GM19099 (cell line): ENCODE measurements at regions not wholly inside any gene's neighbourhood (a gene's known extent, or its start where the extent isn't known, plus 50 kb on each side); places are given as distances from the start of the nearest gene placed in this dataset.

Experiments used
- POLR2A ChIP-seq: IDR thresholded peaks from 3 replicates; pipeline ENCODE4 v1.6.1; 2011; ENCODE audit warnings: low read depth; ENCODE audit not compliant: insufficient read length; ENCODE audit errors: extremely low read depth

GRCh38 chr22:22785316-22786065 lies 102.1 kb upstream of the IGLL5 start:
- TF ChIP-seq POLR2A = no peak

GRCh38 chr22:22786301-22787115 lies 101.1 kb upstream of the IGLL5 start:
- no peak for TF ChIP-seq POLR2A

- TF ChIP-seq POLR2A = no peak
These were observed 100.5 kb upstream of the IGLL5 start for GRCh38 chr22:22787151-22787550.

- no peak for TF ChIP-seq POLR2A
These were observed 99.7 kb upstream of the IGLL5 start for GRCh38 chr22:22787786-22788459.

GRCh38 chr22:22788460-22789037 lies 99.1 kb upstream of the IGLL5 start:
- TF ChIP-seq POLR2A = no peak

GRCh38 chr22:22789233-22789921 lies 98.2 kb upstream of the IGLL5 start:
- TF ChIP-seq POLR2A = no peak

- TF ChIP-seq POLR2A = no peak
These were observed 97.4 kb upstream of the IGLL5 start for GRCh38 chr22:22789922-22790845.

- no peak for TF ChIP-seq POLR2A
These were observed 96.0 kb upstream of the IGLL5 start for GRCh38 chr22:22791438-22792181.

GRCh38 chr22:22796724-22797123 lies 90.9 kb upstream of the IGLL5 start:
- no peak for TF ChIP-seq POLR2A

- no peak for TF ChIP-seq POLR2A
These were observed 89.4 kb upstream of the IGLL5 start for GRCh38 chr22:22798232-22798616.

- TF ChIP-seq POLR2A = no peak
These were observed 88.9 kb upstream of the IGLL5 start for GRCh38 chr22:22798716-22799115.

GRCh38 chr22:22799561-22799960 lies 88.1 kb upstream of the IGLL5 start:
- no peak for TF ChIP-seq POLR2A

- no peak for TF ChIP-seq POLR2A
These were observed 86.9 kb upstream of the IGLL5 start for GRCh38 chr22:22800716-22801115.
